Gastroesophageal sphincter (tissue), 4 donors: ENCODE measurements at regions not wholly inside any gene's neighbourhood (a gene's known extent, or its start where the extent isn't known, plus 50 kb on each side); places are given as distances from the start of the nearest gene placed in this dataset.

Experiments used
- ATAC-seq: fragments of 150-250 bp; one replicate; pipeline ENCODE4 v1.9.1; 2016; ENCODE audit warnings: mild to moderate bottlenecking, moderate library complexity
- H3K27ac ChIP-seq, 4 donors: fragments of 200-600 bp; sonication (generic) in 3 of 4; 1 replicate in 3 of 4; 2 replicates in 1 of 4; pipeline ENCODE4 v1.5.1; 2016 to 2019
- H3K27me3 ChIP-seq: fragments of 200-600 bp; sonication (generic); one replicate; pipeline ENCODE4 v1.5.1; 2019
- H3K36me3 ChIP-seq, 2 donors: fragments of 200-600 bp; sonication (generic); one replicate each; pipeline ENCODE4 v1.5.1; 2019; ENCODE audit warnings: control low read depth in 1 of 2
- H3K4me1 ChIP-seq, 3 donors: fragments of 200-600 bp; sonication (generic); 1 replicate in 2 of 3; 2 replicates in 1 of 3; pipeline ENCODE4 v1.5.1; 2016 to 2019; ENCODE audit warnings: control low read depth in 2 of 3
- H3K4me3 ChIP-seq, 2 donors: fragments of 200-600 bp; sonication (generic); one replicate each; pipeline ENCODE4 v1.5.1; 2019; ENCODE audit warnings: mild to moderate bottlenecking in 1 of 2, moderate library complexity in 1 of 2
- H3K9me3 ChIP-seq, 3 donors: fragments of 200-600 bp; sonication (generic); one replicate each; pipeline ENCODE4 v1.5.1; 2017 to 2019; ENCODE audit warnings: control low read depth in 2 of 3
- EP300 ChIP-seq: sonication (generic); formaldehyde crosslinking; IDR thresholded peaks from one replicate; pipeline ENCODE4 v1.6.1; 2017; ENCODE audit warnings: antibody characterized with exemption, mild to moderate bottlenecking
- POLR2A ChIP-seq, 2 donors: fragments of 450-650 bp; IDR thresholded peaks; one replicate each; pipeline ENCODE4 v1.6.1; 2017; ENCODE audit warnings: antibody characterized with exemption in 2 of 2, mild to moderate bottlenecking in 2 of 2, moderate library complexity in 1 of 2
- POLR2AphosphoS5 ChIP-seq: sonication (generic); formaldehyde crosslinking; IDR thresholded peaks from one replicate; pipeline ENCODE4 v1.6.1; 2017; ENCODE audit warnings: antibody characterized with exemption
- WGBS, 2 donors: methylation state at CpG; one replicate each; pipeline ENCODE4 v1.1.5; 2018; ENCODE audit warnings: low coverage in 1 of 2; 5-methylcytosine and 5-hydroxymethylcytosine counted together
- TF ChIP-seq, protein P1 (sequence below), 4 experiments: fragments of 200-600 bp in 2 of 4; fragments of 450-650 bp in 2 of 4; sonication (generic) in 1 of 4; IDR thresholded peaks; one replicate each; pipeline ENCODE4 v1.5.1; 2017 to 2019; ENCODE audit warnings: antibody characterized with exemption in 4 of 4, mild to moderate bottlenecking in 2 of 4, moderate library complexity in 2 of 4

GRCh38 chr1:178020968-178021640, 51.2 kb upstream of the SEC16B start:
- WGBS, 2 donors: 60 to 63% methylated on average over 3 to 7 of the region's 8 CpGs
- TF ChIP-seq POLR2A (IDR thresholded peaks at IDR 0.05) (no peak), POLR2AphosphoS5 (no peak), EP300 (no peak)
- TF ChIP-seq, protein P1, sequence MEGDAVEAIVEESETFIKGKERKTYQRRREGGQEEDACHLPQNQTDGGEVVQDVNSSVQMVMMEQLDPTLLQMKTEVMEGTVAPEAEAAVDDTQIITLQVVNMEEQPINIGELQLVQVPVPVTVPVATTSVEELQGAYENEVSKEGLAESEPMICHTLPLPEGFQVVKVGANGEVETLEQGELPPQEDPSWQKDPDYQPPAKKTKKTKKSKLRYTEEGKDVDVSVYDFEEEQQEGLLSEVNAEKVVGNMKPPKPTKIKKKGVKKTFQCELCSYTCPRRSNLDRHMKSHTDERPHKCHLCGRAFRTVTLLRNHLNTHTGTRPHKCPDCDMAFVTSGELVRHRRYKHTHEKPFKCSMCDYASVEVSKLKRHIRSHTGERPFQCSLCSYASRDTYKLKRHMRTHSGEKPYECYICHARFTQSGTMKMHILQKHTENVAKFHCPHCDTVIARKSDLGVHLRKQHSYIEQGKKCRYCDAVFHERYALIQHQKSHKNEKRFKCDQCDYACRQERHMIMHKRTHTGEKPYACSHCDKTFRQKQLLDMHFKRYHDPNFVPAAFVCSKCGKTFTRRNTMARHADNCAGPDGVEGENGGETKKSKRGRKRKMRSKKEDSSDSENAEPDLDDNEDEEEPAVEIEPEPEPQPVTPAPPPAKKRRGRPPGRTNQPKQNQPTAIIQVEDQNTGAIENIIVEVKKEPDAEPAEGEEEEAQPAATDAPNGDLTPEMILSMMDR (IDR thresholded peaks at IDR 0.05): no peak
- no peak for ATAC-seq
- H3K4me3 ChIP-seq: no peak overlapping the region
- H3K36me3 ChIP-seq: peaks cover 3 to 89% of the 10 kb centered on the region in 2 donors
- no peak overlapping the region for H3K27ac ChIP-seq
- peaks cover 0 to 9% (median 0%) of the 10 kb centered on the region in 3 donors for H3K9me3 ChIP-seq
- H3K4me1 ChIP-seq: no peaks in the 10 kb centered on the region
- no peaks in the 10 kb centered on the region for H3K27me3 ChIP-seq

DNA sequence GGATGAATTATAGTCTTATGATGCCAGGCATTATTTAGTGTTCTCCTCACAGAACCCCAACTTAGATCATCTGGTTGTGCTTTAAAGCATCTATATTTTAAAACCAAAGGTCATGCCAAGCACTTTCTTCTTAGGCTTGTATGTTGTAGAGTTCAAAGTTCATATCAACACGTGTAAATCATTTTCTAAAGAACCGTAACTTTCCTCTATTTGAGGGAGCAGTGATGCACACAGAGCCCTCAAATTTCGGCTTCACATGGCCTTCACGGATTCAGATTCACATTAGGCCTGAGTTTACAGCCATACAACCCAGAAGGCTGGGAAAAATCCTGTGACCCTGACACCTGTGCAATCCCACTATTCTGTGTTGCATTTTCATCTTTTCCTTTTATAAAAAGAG, 52.1 kb upstream of the SEC16B start:
- Histone ChIP-seq H3K27ac (no peak overlapping the region), H3K27me3 (no peaks in the 10 kb centered on the region), H3K36me3 (peaks cover 3 to 85% of the 10 kb centered on the region in 2 donors), H3K9me3 (peaks cover 0 to 8% (median 0%) of the 10 kb centered on the region in 3 donors), H3K4me1 (no peaks in the 10 kb centered on the region), H3K4me3 (no peak overlapping the region)
- WGBS, 2 donors: 81 to 84% methylated on average over 3 to 4 of the region's 4 CpGs
- TF ChIP-seq, protein P1 (IDR thresholded peaks at IDR 0.05): no peak
- TF ChIP-seq EP300: no peak
- TF ChIP-seq POLR2A (IDR thresholded peaks at IDR 0.05): no peak
- ATAC-seq: no peak

GRCh38 chr1:178023181-178023618, 53.3 kb upstream of the SEC16B start:
- ATAC-seq: no peak
- Histone ChIP-seq H3K27ac (no peak overlapping the region), H3K9me3 (no peaks in the 10 kb centered on the region), H3K27me3 (no peaks in the 10 kb centered on the region), H3K36me3 (peaks cover 0 to 76% of the 10 kb centered on the region in 2 donors), H3K4me3 (no peak overlapping the region), H3K4me1 (no peaks in the 10 kb centered on the region)
- TF ChIP-seq, protein P1 (IDR thresholded peaks at IDR 0.05): no peak
- TF ChIP-seq POLR2A (IDR thresholded peaks at IDR 0.05) (no peak), EP300 (no peak), POLR2AphosphoS5 (no peak)
- WGBS, 2 donors: 88% methylated on average over 2 of the region's 2 CpGs; no CpG with 5 or more reads in 1 of the 2 donors

- H3K36me3 ChIP-seq: peaks cover 0 to 66% of the 10 kb centered on the region in 2 donors
- no peak for ATAC-seq
- H3K27ac ChIP-seq: no peak overlapping the region
- H3K4me1 ChIP-seq: no peaks in the 10 kb centered on the region
- no peaks in the 10 kb centered on the region for H3K27me3 ChIP-seq
- no peak overlapping the region for H3K4me3 ChIP-seq
- 100% methylated on average over 2 of the region's 3 CpGs; no CpG with 5 or more reads in 1 of the 2 donors for WGBS, 2 donors
- TF ChIP-seq EP300: no peak
- no peak for TF ChIP-seq POLR2AphosphoS5
- no peak for TF ChIP-seq POLR2A (IDR thresholded peaks at IDR 0.05)
- no peaks in the 10 kb centered on the region for H3K9me3 ChIP-seq
These were observed 54.6 kb upstream of the SEC16B start for GRCh38 chr1:178024504-178024903.

- Histone ChIP-seq H3K4me1 (no peaks in the 10 kb centered on the region), H3K27me3 (no peaks in the 10 kb centered on the region), H3K9me3 (no peaks in the 10 kb centered on the region), H3K36me3 (peaks cover 0 to 63% of the 10 kb centered on the region in 2 donors), H3K4me3 (no peak overlapping the region), H3K27ac (no peak overlapping the region)
- no peak for ATAC-seq
- TF ChIP-seq, protein P1 (IDR thresholded peaks at IDR 0.05): no peak
- 40 to 68% methylated on average over 1 to 2 of the region's 9 CpGs for WGBS, 2 donors
These were observed 55.9 kb upstream of the SEC16B start for GRCh38 chr1:178025613-178026356.
